ENCODE measurements at regions not wholly inside any gene's neighbourhood (a gene's known extent, or its start where the extent isn't known, plus 50 kb on each side); places are given as distances from the start of the nearest gene placed in this dataset.
A peak's percentile ranks its signal among the peaks of the same experiment; 100 is the strongest.

GRCh38 chr9:106478312-106478711 lies 384.7 kb upstream of the ZNF462 start:
- Histone ChIP-seq H3K4me1 (ENCODE audit: control insufficient read depth in 4 of 4, insufficient read depth in 4 of 4, low read length in 3 of 4) (peaks cover 0 to 18% (median 14%) of the 10 kb centered on the region in 4 donors), H3K9ac (ENCODE audit: low read depth in 1 of 2, low read length in 2 of 2) (no peak overlapping the region), H3K36me3 (ENCODE audit: control insufficient read depth in 4 of 4, insufficient read depth in 3 of 4, low read depth in 1 of 4, low read length in 3 of 4) (no peaks in the 10 kb centered on the region), H3K4me3 (ENCODE audit: low read depth in 1 of 3, low read length in 3 of 3) (no peak overlapping the region), H3K27ac (ENCODE audit: low read depth in 1 of 2, low read length in 2 of 2) (no peak overlapping the region), H3K9me3 (ENCODE audit: control insufficient read depth in 4 of 4, low read length in 3 of 4) (no peaks in the 10 kb centered on the region), H3K27me3 (ENCODE audit: control insufficient read depth in 4 of 4, insufficient read depth in 4 of 4, low read length in 3 of 4) (no peaks in the 10 kb centered on the region)
- no peak for DNase-seq (ENCODE audit: low spot score)
- TF ChIP-seq HNF4G (IDR thresholded peaks at IDR 0.05) = no peak
- no peak for TF ChIP-seq GABPA (IDR thresholded peaks at IDR 0.05 in 1 of 2, conservative IDR thresholded peaks at IDR 0.05 in 1 of 2)
- TF ChIP-seq RAD21 (IDR thresholded peaks at IDR 0.05) = peak in 1 of 2 donors; percentile 53
- no peak for TF ChIP-seq REST (IDR thresholded peaks at IDR 0.05)
- no peak for TF ChIP-seq TAF1 (conservative IDR thresholded peaks at IDR 0.05)
- no peak for TF ChIP-seq FOXA2 (IDR thresholded peaks at IDR 0.05)
- no peak for TF ChIP-seq JUND (IDR thresholded peaks at IDR 0.05)
- no peak for TF ChIP-seq MAX (IDR thresholded peaks at IDR 0.05)
- no peak for TF ChIP-seq FOXA1 (IDR thresholded peaks at IDR 0.05)
- peak; percentile 98 for TF ChIP-seq NR2F2 (IDR thresholded peaks at IDR 0.05)
- TF ChIP-seq ZBTB33 (IDR thresholded peaks at IDR 0.05) = no peak
- no peak for TF ChIP-seq ATF3 (IDR thresholded peaks at IDR 0.05)
- peak; percentile 44 for TF ChIP-seq SP1 (IDR thresholded peaks at IDR 0.05)
- TF ChIP-seq HNF4A (conservative IDR thresholded peaks at IDR 0.05) = no peak
- TF ChIP-seq RXRA (IDR thresholded peaks at IDR 0.05) = peak; percentile 14 to 45
- TF ChIP-seq CTCF (IDR thresholded peaks at IDR 0.05; ENCODE audit: low read depth, low read length, missing input control) = no peak
- no peak for TF ChIP-seq YY1 (IDR thresholded peaks at IDR 0.05)
- no peak for TF ChIP-seq EGR1 (IDR thresholded peaks at IDR 0.05; ENCODE audit: low read depth in 2 of 2)
- 73% methylated on average over 1 of the region's 1 CpG for WGBS

Data from liver (tissue), 8 donors.